K562 (cell line): ENCODE measurements at regions not wholly inside any gene's neighbourhood (a gene's known extent, or its start where the extent isn't known, plus 50 kb on each side); places are given as distances from the start of the nearest gene placed in this dataset.

Experiments used
- ATAC-seq: fragments of 200-7000 bp; cut with Tn5 transposase; 3 replicates; pipeline ENCODE4 v1.9.1; 2020; ENCODE audit warnings: moderate library complexity
- BruUV-seq: library from RNA; stranded (reverse); fragments of 400-500 nt; replicated peaks from 2 replicates; lab custom pipeline; 2021; lab: Mats Ljungman, UMichigan
- CTCF ChIA-PET: fragments of 300-600 bp; formaldehyde crosslinking; extraction: SDS; loops from one replicate; lab custom pipeline; 2021; ENCODE audit warnings: low intra/inter-chr PET ratio; lab: Yijun Ruan, JAX
- POLR2A ChIA-PET: fragments of 300-600, 350-650 bp; sonication (Branson Sonifier 250); formaldehyde crosslinking; extraction: SDS; loops from one replicate; lab custom pipeline; 2021; ENCODE audit warnings: antibody characterized with exemption, inconsistent platforms; lab: Yijun Ruan, JAX
- DNase-seq, 4 experiments: peaks; one replicate each; pipeline versions ENCODE4 v3.0.0 to v3.0.0-alpha.2; 2011 to 2018; ENCODE audit warnings: low spot score in 3 of 4, mixed read lengths in 3 of 4; ENCODE audit errors: extremely low read depth in 1 of 4
- FAIRE-seq: peaks from 2 replicates; lab custom pipeline; 2011; peaks lifted over from hg19 to GRCh38; lab: Jason Lieb, UNC
- H2AFZ ChIP-seq: 2 replicates; pipeline ENCODE4 v1.6.0; 2011; ENCODE audit warnings: low read depth, low read length, control low read depth, inconsistent platforms
- H3K27ac ChIP-seq: fragments of 200-600 bp; 3 replicates; pipeline ENCODE4 v1.8.0; 2011; ENCODE audit warnings: low read depth, mild to moderate bottlenecking, control low read depth, inconsistent platforms, low read length, moderate library complexity, mixed read lengths; ENCODE audit errors: extremely low read depth
- H3K27me3 ChIP-seq, 2 experiments: fragments of 300-600 bp in 1 of 2; 2 replicates in 1 of 2; 3 replicates in 1 of 2; pipeline versions ENCODE4 v1.6.0 to v1.8.0; 2011; ENCODE audit warnings: inconsistent platforms in 2 of 2, low read length in 2 of 2, mild to moderate bottlenecking in 1 of 2, mixed read lengths in 1 of 2, moderate library complexity in 1 of 2; ENCODE audit not compliant: control insufficient read depth in 2 of 2, insufficient read depth in 2 of 2
- H3K36me3 ChIP-seq: fragments of 300-600 bp; 3 replicates; pipeline ENCODE4 v1.8.0; 2011; ENCODE audit warnings: mild to moderate bottlenecking, low read length, inconsistent platforms; ENCODE audit not compliant: control insufficient read depth, insufficient read depth
- H3K4me1 ChIP-seq, 2 experiments: fragments of 200-600 bp in 1 of 2; replicated peaks in 1 of 2; 2 replicates in 1 of 2; 3 replicates in 1 of 2; pipeline versions ENCODE4 v1.5.1 to v1.8.0; 2011; ENCODE audit warnings: inconsistent platforms in 2 of 2, low read length in 2 of 2, mild to moderate bottlenecking in 1 of 2, mixed read lengths in 1 of 2, moderate library complexity in 1 of 2; ENCODE audit not compliant: control insufficient read depth in 2 of 2, insufficient read depth in 2 of 2
- H3K4me2 ChIP-seq: 2 replicates; pipeline ENCODE4 v1.6.1; 2011; ENCODE audit warnings: low read length, control low read depth, inconsistent platforms, mixed read lengths; ENCODE audit not compliant: insufficient read depth
- H3K4me3 ChIP-seq: fragments of 200-600 bp; sonication (generic), shearing (Covaris generic); 2 replicates; pipeline ENCODE4 v1.5.1; 2016; ENCODE audit warnings: control low read depth, inconsistent platforms
- H3K79me2 ChIP-seq: fragments of 200-600 bp; 3 replicates; pipeline ENCODE4 v1.8.0; 2011; ENCODE audit warnings: low read length, inconsistent platforms; ENCODE audit not compliant: control insufficient read depth, insufficient read depth
- H3K9ac ChIP-seq, 2 experiments: 2 replicates each; pipeline versions ENCODE4 v1.6.0 to v1.6.1; 2011; ENCODE audit warnings: low read depth in 2 of 2, low read length in 2 of 2, control low read depth in 1 of 2, inconsistent platforms in 1 of 2, mild to moderate bottlenecking in 1 of 2, mixed read lengths in 1 of 2; ENCODE audit not compliant: insufficient read depth in 1 of 2
- H3K9me1 ChIP-seq: one replicate; pipeline ENCODE4 v1.6.0; 2011; ENCODE audit warnings: inconsistent platforms, mild to moderate bottlenecking, low read length, moderate library complexity; ENCODE audit not compliant: control insufficient read depth, insufficient read depth
- H3K9me3 ChIP-seq: replicated peaks from 2 replicates; pipeline ENCODE4 v1.5.1; 2011; ENCODE audit warnings: low read depth, low read length, inconsistent platforms; ENCODE audit not compliant: control insufficient read depth, insufficient read depth
- H4K20me1 ChIP-seq: replicated peaks from 2 replicates; pipeline ENCODE4 v1.6.1; 2011; ENCODE audit warnings: low read length, inconsistent platforms, mixed read lengths; ENCODE audit not compliant: control insufficient read depth, insufficient read depth
- CREM ChIP-seq: IDR thresholded peaks from 2 replicates; pipeline ENCODE4 v1.6.1; 2014; ENCODE audit warnings: antibody characterized with exemption, low read depth
- ETS2 ChIP-seq: IDR thresholded peaks from 2 replicates; pipeline ENCODE4 v1.6.1; 2016; ENCODE audit warnings: borderline replicate concordance, missing genetic modification characterization, mild to moderate bottlenecking, moderate library complexity, missing compliant biosample characterization; ENCODE audit not compliant: poor library complexity, severe bottlenecking
- MECOM ChIP-seq: fragments of 250-450 bp; sonication (Bioruptor Pico); IDR thresholded peaks from 2 replicates; pipeline ENCODE4 v1.8.0; 2022; ENCODE audit warnings: inconsistent platforms
- PHTF2 ChIP-seq: fragments of 250-450 bp; sonication (Bioruptor Pico); IDR thresholded peaks from 2 replicates; pipeline ENCODE4 v1.5.0; 2021; ENCODE audit warnings: mild to moderate bottlenecking
- POLR2A ChIP-seq: fragments of 450-650 bp; conservative IDR thresholded peaks from 2 replicates; pipeline ENCODE4 v1.6.1; 2016
- RBM25 ChIP-seq: fragments of 200-400 bp; formaldehyde crosslinking; IDR thresholded peaks from 2 replicates; pipeline ENCODE4 v1.6.1; 2018; ENCODE audit warnings: low read length, low read depth, moderate library complexity; ENCODE audit not compliant: severe bottlenecking
- SIX5 ChIP-seq, 2 experiments: IDR thresholded peaks; 2 replicates each; pipeline ENCODE4 v1.6.1; 2011; ENCODE audit warnings: low read length in 2 of 2, borderline replicate concordance in 1 of 2, low read depth in 1 of 2, mild to moderate bottlenecking in 1 of 2, moderate library complexity in 1 of 2; ENCODE audit not compliant: insufficient read depth in 1 of 2
- SREBF1 ChIP-seq: fragments of 150-350 bp; IDR thresholded peaks from 2 replicates; pipeline ENCODE4 v1.6.1; 2014; ENCODE audit warnings: antibody characterized with exemption, low read depth, low read length, borderline replicate concordance
- TGIF2 ChIP-seq: sonication (generic); formaldehyde crosslinking; IDR thresholded peaks from 2 replicates; pipeline ENCODE4 v1.8.1; 2022; ENCODE audit warnings: mild to moderate bottlenecking, missing genetic modification reagents, moderate library complexity
- ZHX1 ChIP-seq: fragments of 150-350 bp; conservative IDR thresholded peaks from 2 replicates; pipeline ENCODE4 v1.6.1; 2014; ENCODE audit warnings: low read length
- ZNF134 ChIP-seq: fragments of 250-450 bp; sonication (Bioruptor Pico); conservative IDR thresholded peaks from 2 replicates; pipeline ENCODE4 v1.4.0; 2020
- WGBS: fragments of 100-300 bp; shearing (Covaris generic); methylation state at CpG from one replicate; pipeline ENCODE4 v1.1.6; 2016; ENCODE audit warnings: low coverage, mixed read lengths; ENCODE audit not compliant: insufficient coverage; ENCODE audit errors: missing lambda C conversion rate; 5-methylcytosine and 5-hydroxymethylcytosine counted together
- in situ Hi-C: fragments of 300-500 bp; cut with MboI; formaldehyde crosslinking; loops from 4 replicates; pipeline ENCODE4 v1.15.0; 2018; ENCODE audit warnings: inconsistent platforms, mixed read lengths
- intact Hi-C: fragments of 100-400 bp; cut with micrococcal nuclease; formaldehyde crosslinking; loops from 2 replicates; pipeline ENCODE4 v1.14.2; 2022
- TF ChIP-seq, protein P1 (sequence below): fragments of 250-450 bp; sonication (Bioruptor Pico); IDR thresholded peaks from 2 replicates; pipeline ENCODE4 v1.4.0; 2020; ENCODE audit warnings: mild to moderate bottlenecking, moderate library complexity
- TF ChIP-seq, protein P2 (sequence below): fragments of 250-450 bp; sonication (Bioruptor Pico); IDR thresholded peaks from 2 replicates; pipeline ENCODE4 v1.8.0; 2022; ENCODE audit warnings: moderate library complexity, mild to moderate bottlenecking, inconsistent platforms

- TF ChIP-seq, protein P1, sequence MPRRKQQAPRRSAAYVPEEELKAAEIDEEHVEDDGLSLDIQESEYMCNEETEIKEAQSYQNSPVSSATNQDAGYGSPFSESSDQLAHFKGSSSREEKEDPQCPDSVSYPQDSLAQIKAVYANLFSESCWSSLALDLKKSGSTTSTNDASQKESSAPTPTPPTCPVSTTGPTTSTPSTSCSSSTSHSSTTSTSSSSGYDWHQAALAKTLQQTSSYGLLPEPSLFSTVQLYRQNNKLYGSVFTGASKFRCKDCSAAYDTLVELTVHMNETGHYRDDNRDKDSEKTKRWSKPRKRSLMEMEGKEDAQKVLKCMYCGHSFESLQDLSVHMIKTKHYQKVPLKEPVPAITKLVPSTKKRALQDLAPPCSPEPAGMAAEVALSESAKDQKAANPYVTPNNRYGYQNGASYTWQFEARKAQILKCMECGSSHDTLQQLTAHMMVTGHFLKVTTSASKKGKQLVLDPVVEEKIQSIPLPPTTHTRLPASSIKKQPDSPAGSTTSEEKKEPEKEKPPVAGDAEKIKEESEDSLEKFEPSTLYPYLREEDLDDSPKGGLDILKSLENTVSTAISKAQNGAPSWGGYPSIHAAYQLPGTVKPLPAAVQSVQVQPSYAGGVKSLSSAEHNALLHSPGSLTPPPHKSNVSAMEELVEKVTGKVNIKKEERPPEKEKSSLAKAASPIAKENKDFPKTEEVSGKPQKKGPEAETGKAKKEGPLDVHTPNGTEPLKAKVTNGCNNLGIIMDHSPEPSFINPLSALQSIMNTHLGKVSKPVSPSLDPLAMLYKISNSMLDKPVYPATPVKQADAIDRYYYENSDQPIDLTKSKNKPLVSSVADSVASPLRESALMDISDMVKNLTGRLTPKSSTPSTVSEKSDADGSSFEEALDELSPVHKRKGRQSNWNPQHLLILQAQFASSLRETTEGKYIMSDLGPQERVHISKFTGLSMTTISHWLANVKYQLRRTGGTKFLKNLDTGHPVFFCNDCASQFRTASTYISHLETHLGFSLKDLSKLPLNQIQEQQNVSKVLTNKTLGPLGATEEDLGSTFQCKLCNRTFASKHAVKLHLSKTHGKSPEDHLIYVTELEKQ (CRISPR knock-in tag): no peak
- no peak for TF ChIP-seq MECOM (CRISPR knock-in tag)
- TF ChIP-seq SREBF1: no peak
- TF ChIP-seq, protein P2, sequence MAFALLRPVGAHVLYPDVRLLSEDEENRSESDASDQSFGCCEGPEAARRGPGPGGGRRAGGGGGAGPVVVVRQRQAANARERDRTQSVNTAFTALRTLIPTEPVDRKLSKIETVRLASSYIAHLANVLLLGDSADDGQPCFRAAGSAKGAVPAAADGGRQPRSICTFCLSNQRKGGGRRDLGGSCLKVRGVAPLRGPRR (CRISPR knock-in tag): no peak
- no peak for TF ChIP-seq CREM
Observed at GRCh38 chr5:91690921-91691320, 307.8 kb upstream of the ARRDC3 start (continued).

DNA sequence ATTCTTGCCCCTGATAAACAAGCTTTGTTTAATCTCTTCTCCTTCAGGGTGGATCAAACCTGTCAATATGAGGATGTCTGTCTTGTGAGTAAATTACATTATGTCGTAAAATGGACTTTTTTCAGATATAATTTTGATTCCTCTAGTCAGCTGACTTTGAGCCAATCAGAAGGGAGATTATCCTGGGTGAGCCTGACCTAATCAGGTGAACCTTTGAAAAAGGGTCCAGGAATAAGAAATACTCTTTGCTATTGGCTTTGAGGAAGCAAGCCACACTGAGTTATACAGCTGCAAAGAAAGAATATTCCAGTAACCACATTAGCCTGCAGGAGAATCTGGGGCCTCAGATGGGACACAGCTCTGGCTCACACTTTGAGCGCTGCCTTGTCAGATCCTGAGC lies 304.3 kb upstream of the ARRDC3 start:
- WGBS: 0% methylated on average over 2 of the region's 2 CpGs
- H4K20me1 ChIP-seq: no peaks in the 10 kb centered on the region
- no peaks in the 10 kb centered on the region for H3K79me2 ChIP-seq
- H3K9me1 ChIP-seq: no peaks in the 10 kb centered on the region
- no peak for DNase-seq
- H2AFZ ChIP-seq: no peak overlapping the region
- CTCF ChIA-PET: no interaction called here
- no TSS peak for BruUV-seq
- H3K27ac ChIP-seq: no peak overlapping the region
- in situ Hi-C loops: no loop called here
- no peak overlapping the region for H3K9ac ChIP-seq
- no peak for ATAC-seq
- no peak overlapping the region for H3K4me3 ChIP-seq
- POLR2A ChIA-PET: no interaction called here
- no peaks in the 10 kb centered on the region for H3K4me1 ChIP-seq
- H3K4me2 ChIP-seq: no peak overlapping the region
- FAIRE-seq: no peak
- no peaks in the 10 kb centered on the region for H3K9me3 ChIP-seq
- intact Hi-C loops: no loop called here
- no peaks in the 10 kb centered on the region for H3K36me3 ChIP-seq
- no peak for TF ChIP-seq ZHX1
- no peak for TF ChIP-seq TGIF2 (CRISPR knock-in tag)
- peak; percentile 11 for TF ChIP-seq RBM25
- peak; percentile 87 for TF ChIP-seq ZNF134
- TF ChIP-seq PHTF2 (CRISPR knock-in tag): no peak
- TF ChIP-seq ETS2 (tag): no peak
- TF ChIP-seq SIX5 (IDR thresholded peaks at IDR 0.05; ENCODE audit: borderline replicate concordance in 1 of 2, insufficient read depth in 1 of 2, low read depth in 1 of 2, low read length in 2 of 2): no peak
- TF ChIP-seq POLR2A: no peak
- no peaks in the 10 kb centered on the region for H3K27me3 ChIP-seq
